Psoas muscle (tissue), 7 donors: ENCODE measurements at regions not wholly inside any gene's neighbourhood (a gene's known extent, or its start where the extent isn't known, plus 50 kb on each side); places are given as distances from the start of the nearest gene placed in this dataset.

Experiments used
- ATAC-seq, 4 donors: fragments of 200-7000 bp; cut with Tn5 transposase; one replicate each; pipeline ENCODE4 v1.9.1; 2020; ENCODE audit warnings: moderate library complexity in 3 of 4, mild to moderate bottlenecking in 2 of 4
- DNase-seq, 2 donors: peaks; one replicate each; pipeline ENCODE4 v3.0.0-alpha.2; 2020
- H3K27ac ChIP-seq: fragments of 200-600 bp; one replicate; pipeline ENCODE4 v1.8.0; 2022
- H3K27me3 ChIP-seq, 3 donors: fragments of 200-600 bp in 1 of 3; one replicate each; pipeline versions ENCODE4 v1.6.1 to v1.8.0; 2013 to 2022; ENCODE audit warnings: low read length in 2 of 3, mild to moderate bottlenecking in 2 of 3, moderate library complexity in 1 of 3; ENCODE audit not compliant: insufficient read depth in 3 of 3
- H3K36me3 ChIP-seq, 2 donors: fragments of 200-600 bp in 1 of 2; one replicate each; pipeline versions ENCODE4 v1.6.1 to v1.8.0; 2013 to 2022; ENCODE audit warnings: low read depth in 1 of 2, mild to moderate bottlenecking in 1 of 2, moderate library complexity in 1 of 2; ENCODE audit not compliant: insufficient read depth in 1 of 2
- H3K4me1 ChIP-seq: fragments of 200-600 bp; one replicate; pipeline ENCODE4 v1.8.0; 2022
- H3K4me3 ChIP-seq: fragments of 200-600 bp; one replicate; pipeline ENCODE4 v1.8.0; 2022; ENCODE audit warnings: mild to moderate bottlenecking
- H3K9me3 ChIP-seq: fragments of 200-600 bp; one replicate; pipeline ENCODE4 v1.8.0; 2022
- WGBS, 3 donors: extraction: QIAGEN DNeasy Blood & Tissue Kit; methylation state at CpG; one replicate each; pipeline versions ENCODE4 v1.1.6 to v1.1.7; 2013; 5-methylcytosine and 5-hydroxymethylcytosine counted together
- intact Hi-C, 2 donors: fragments of 100-400 bp; cut with DNase I; formaldehyde crosslinking; loops; one replicate each; pipeline versions ENCODE4 v1.11.0 to v1.14.2; 2022
- TF ChIP-seq, protein P1 (sequence below): fragments of 200-600 bp; IDR thresholded peaks from one replicate; pipeline ENCODE4 v1.8.0; 2022; ENCODE audit warnings: antibody characterized with exemption
- donor health status: healthy with polysubstance abuse.
- donor health status: DM: no; HTN: no; CAD: no; lungs with moderate emphysema.
- donor health status: Bipolar disorder and iron deficiency.
- donor health status: healthy.
- donor health status: DM: yes; HTN: yes; CAD: no.
- donor health status: DM: no; HTN: no; CAD: no.
- donor health status: DM: yes; HTN: yes; CAD: no.

DNA sequence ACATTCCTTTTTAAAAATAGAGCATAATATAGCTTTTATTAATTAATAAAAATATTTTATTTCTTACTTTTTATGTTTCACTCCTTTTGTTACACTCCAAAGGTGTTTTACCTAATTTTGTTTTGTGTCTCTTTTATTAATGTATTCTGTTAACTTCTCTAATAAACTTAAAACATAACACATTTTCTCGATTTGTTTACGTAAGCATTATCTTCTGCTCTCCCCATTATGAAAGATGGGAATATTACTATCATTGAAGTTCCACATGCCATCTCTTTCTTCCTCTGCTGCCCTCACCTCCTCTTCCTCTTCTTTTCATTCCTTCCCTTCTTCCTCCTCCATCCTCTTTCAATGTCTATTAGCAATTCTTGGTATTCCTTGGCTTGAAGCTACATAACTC lies 85.0 kb upstream of the HCRTR2 start:
- no peaks in the 10 kb centered on the region for H3K9me3 ChIP-seq
- intact Hi-C loops = no loop called here
- DNase-seq (no peak), ATAC-seq (no peak)
- 91 to 100% (median 97%) methylated on average over 2 of the region's 2 CpGs for WGBS, 3 donors
- H3K4me3 ChIP-seq = no peak overlapping the region
- H3K27ac ChIP-seq = no peak overlapping the region
- no peaks in the 10 kb centered on the region for H3K36me3 ChIP-seq
- TF ChIP-seq, protein P1, sequence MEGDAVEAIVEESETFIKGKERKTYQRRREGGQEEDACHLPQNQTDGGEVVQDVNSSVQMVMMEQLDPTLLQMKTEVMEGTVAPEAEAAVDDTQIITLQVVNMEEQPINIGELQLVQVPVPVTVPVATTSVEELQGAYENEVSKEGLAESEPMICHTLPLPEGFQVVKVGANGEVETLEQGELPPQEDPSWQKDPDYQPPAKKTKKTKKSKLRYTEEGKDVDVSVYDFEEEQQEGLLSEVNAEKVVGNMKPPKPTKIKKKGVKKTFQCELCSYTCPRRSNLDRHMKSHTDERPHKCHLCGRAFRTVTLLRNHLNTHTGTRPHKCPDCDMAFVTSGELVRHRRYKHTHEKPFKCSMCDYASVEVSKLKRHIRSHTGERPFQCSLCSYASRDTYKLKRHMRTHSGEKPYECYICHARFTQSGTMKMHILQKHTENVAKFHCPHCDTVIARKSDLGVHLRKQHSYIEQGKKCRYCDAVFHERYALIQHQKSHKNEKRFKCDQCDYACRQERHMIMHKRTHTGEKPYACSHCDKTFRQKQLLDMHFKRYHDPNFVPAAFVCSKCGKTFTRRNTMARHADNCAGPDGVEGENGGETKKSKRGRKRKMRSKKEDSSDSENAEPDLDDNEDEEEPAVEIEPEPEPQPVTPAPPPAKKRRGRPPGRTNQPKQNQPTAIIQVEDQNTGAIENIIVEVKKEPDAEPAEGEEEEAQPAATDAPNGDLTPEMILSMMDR = no peak
- H3K4me1 ChIP-seq = no peaks in the 10 kb centered on the region
- H3K27me3 ChIP-seq = no peaks in the 10 kb centered on the region

DNA sequence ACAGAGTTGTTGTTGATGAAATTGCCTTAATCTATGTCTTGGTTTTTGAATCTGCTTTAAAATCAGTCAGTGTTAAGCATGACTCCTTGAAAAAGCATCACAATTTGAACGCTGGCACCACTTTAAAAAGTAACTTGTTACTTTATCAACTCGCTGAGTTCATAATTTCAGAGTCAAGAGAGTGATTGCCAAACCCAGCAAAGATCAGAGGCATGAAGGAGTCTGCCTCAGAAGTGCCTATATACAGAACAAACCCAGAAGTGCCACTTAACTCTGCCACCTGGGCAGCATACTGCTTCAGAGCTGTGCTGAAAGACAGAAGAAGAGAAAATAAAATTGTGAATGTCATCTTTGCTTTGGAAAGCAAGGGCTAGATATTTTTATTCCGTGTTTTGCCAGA lies 73.6 kb upstream of the HCRTR2 start:
- Histone ChIP-seq H3K36me3 (no peaks in the 10 kb centered on the region), H3K4me3 (no peak overlapping the region), H3K27ac (no peak overlapping the region), H3K27me3 (no peaks in the 10 kb centered on the region), H3K9me3 (no peaks in the 10 kb centered on the region), H3K4me1 (no peaks in the 10 kb centered on the region)
- TF ChIP-seq, protein P1 = no peak
- intact Hi-C loops = no loop called here
- 47 to 60% (median 54%) methylated on average over 3 of the region's 3 CpGs for WGBS, 3 donors
- no peak for DNase-seq
- no peak for ATAC-seq

DNA sequence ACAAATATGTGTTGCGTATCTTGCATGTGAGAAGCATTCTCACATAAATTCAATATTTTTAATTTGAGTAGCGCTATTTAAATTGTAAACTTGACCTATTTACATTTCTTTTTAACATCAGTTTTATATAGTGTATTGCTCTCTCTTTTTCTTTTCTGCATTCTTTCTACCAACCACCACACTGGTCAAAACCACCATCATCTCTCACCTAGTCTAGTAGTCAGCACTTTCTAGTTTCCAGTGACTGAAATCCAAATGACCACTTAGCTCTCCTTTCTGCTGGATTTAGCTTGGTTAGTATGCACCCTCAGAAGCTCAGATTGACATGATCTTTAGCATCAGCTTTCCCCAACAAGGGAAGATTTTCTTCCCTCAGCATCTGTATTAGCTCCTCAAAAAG lies 73.2 kb upstream of the HCRTR2 start:
- TF ChIP-seq, protein P1 = no peak
- DNase-seq (no peak), ATAC-seq (no peak)
- H3K36me3 ChIP-seq = no peaks in the 10 kb centered on the region
- H3K27ac ChIP-seq = no peak overlapping the region
- H3K4me3 ChIP-seq = no peak overlapping the region
- H3K9me3 ChIP-seq = no peaks in the 10 kb centered on the region
- intact Hi-C loops = no loop called here
- H3K4me1 ChIP-seq = no peaks in the 10 kb centered on the region
- no peaks in the 10 kb centered on the region for H3K27me3 ChIP-seq
- WGBS, 3 donors = 90 to 97% (median 96%) methylated on average over 2 of the region's 2 CpGs

DNA sequence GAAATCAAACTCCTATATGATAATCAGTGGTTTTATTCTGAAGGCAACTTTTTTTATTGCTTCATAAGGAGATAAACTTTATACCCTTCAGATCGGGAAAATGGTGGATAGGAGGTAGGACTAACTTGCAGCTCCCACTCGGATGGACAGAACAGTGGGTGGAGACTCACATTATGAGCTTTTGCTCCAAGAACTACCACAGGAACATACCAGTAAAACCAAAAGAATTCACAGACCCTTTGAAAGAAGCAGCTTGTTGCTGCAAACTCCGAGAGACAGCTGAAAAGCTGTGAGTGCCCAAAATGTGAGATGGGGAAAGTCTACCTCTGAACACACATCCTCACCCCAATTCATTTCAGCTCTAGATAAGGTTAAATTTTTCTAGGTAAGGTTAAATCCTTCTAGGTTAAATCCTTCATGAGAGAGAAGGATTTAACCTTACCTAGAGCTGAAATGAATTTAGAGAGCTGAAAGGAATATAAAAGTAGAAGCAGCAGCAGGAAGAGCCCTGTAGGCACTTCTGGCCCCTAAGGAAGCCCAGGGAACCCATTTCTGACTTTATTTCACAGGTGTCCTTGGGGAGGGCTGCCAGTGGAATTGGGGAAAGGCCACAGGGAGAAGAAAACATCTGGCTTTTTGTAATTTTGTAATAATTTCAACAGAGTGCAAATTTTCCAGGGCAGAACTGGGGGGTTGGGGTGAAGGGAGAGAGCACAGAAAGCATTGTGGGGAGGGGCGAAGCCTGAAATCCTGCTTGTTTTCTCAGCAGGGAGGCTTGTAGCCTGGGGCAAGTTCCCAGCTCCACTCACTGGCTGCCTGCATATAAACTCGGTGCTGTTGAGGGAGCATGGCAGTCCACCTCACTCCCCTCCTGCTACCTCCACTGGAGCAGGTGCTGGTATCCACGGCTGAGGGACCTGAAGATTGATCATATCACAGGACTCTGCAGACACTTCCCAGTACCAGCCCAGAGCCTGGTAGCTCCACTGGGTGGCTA lies 65.9 kb upstream of the HCRTR2 start:
- 58 to 64% (median 63%) methylated on average over 6 of the region's 6 CpGs for whole genome bisulfite sequencing, 3 donors
- no peak for ATAC-seq
- H3K36me3 ChIP-seq = no peaks in the 10 kb centered on the region
- no peak for DNase-seq
- H3K27me3 ChIP-seq = no peaks in the 10 kb centered on the region
- no peak overlapping the region for H3K27ac ChIP-seq
- H3K9me3 ChIP-seq = peaks cover 9% of the 10 kb centered on the region
- intact Hi-C loops = no loop called here
- H3K4me3 ChIP-seq = no peak overlapping the region
- H3K4me1 ChIP-seq = no peaks in the 10 kb centered on the region
- TF ChIP-seq, protein P1 = no peak
